SK-N-SH treated with all-trans-retinoic acid at 6 μM for 48 hours (cell line): ENCODE measurements at regions not wholly inside any gene's neighbourhood (a gene's known extent, or its start where the extent isn't known, plus 50 kb on each side); places are given as distances from the start of the nearest gene placed in this dataset.

Experiments
- ATAC-seq: fragments of 200-7000 bp; cut with Tn5 transposase; 3 replicates; pipeline ENCODE4 v1.9.1; 2020; ENCODE audit warnings: mild to moderate bottlenecking, moderate library complexity
- ARNTL ChIP-seq: fragments of 450-650 bp; formaldehyde crosslinking; IDR thresholded peaks from 2 replicates; pipeline ENCODE4 v1.5.0; 2020; ENCODE audit warnings: low read depth, mild to moderate bottlenecking, moderate library complexity, borderline replicate concordance
- BACH2 ChIP-seq: fragments of 250-450 bp; sonication (Bioruptor Pico); IDR thresholded peaks from 2 replicates; pipeline ENCODE4 v1.9.0; 2021; ENCODE audit warnings: mild to moderate bottlenecking, borderline replicate concordance
- CSDC2 ChIP-seq: fragments of 250-450 bp; sonication (Bioruptor Pico); IDR thresholded peaks from 2 replicates; pipeline ENCODE4 v1.5.0; 2020; ENCODE audit warnings: mild to moderate bottlenecking, moderate library complexity
- ESRRG ChIP-seq: fragments of 250-450 bp; sonication (Bioruptor Pico); IDR thresholded peaks from 2 replicates; pipeline ENCODE4 v1.6.1; 2021; ENCODE audit warnings: mild to moderate bottlenecking
- GLIS3 ChIP-seq: fragments of 250-450 bp; sonication (Bioruptor Pico); IDR thresholded peaks from 2 replicates; pipeline ENCODE4 v1.5.0; 2020; ENCODE audit warnings: mild to moderate bottlenecking, moderate library complexity
- ISL1 ChIP-seq: fragments of 250-450 bp; sonication (Bioruptor Pico); IDR thresholded peaks from 2 replicates; pipeline ENCODE4 v2.1.2; 2022; ENCODE audit warnings: mild to moderate bottlenecking, moderate library complexity
- OSR1 ChIP-seq: fragments of 250-450 bp; sonication (Bioruptor Pico); IDR thresholded peaks from 2 replicates; pipeline ENCODE4 v1.8.0; 2022; ENCODE audit warnings: moderate library complexity, mild to moderate bottlenecking, inconsistent platforms
- PPARA ChIP-seq: fragments of 250-450 bp; sonication (Bioruptor Pico); IDR thresholded peaks from 2 replicates; pipeline ENCODE4 v1.5.0; 2020; ENCODE audit warnings: mild to moderate bottlenecking, borderline replicate concordance
- RARB ChIP-seq: fragments of 250-450 bp; sonication (Bioruptor Pico); IDR thresholded peaks from 2 replicates; pipeline ENCODE4 v1.8.0; 2021; ENCODE audit warnings: mild to moderate bottlenecking, moderate library complexity
- SNAI2 ChIP-seq: fragments of 250-450 bp; sonication (Bioruptor Pico); IDR thresholded peaks from 2 replicates; pipeline ENCODE4 v1.5.0; 2020; ENCODE audit warnings: mild to moderate bottlenecking, moderate library complexity
- TCF4 ChIP-seq: fragments of 250-450 bp; sonication (Bioruptor Pico); IDR thresholded peaks from 2 replicates; pipeline ENCODE4 v1.8.0; 2021; ENCODE audit warnings: mild to moderate bottlenecking, moderate library complexity, borderline replicate concordance
- TOX ChIP-seq: fragments of 250-450 bp; sonication (Bioruptor Pico); IDR thresholded peaks from 2 replicates; pipeline ENCODE4 v1.8.0; 2021; ENCODE audit warnings: mild to moderate bottlenecking, moderate library complexity, borderline replicate concordance
- ZC3H10 ChIP-seq: fragments of 250-450 bp; sonication (Bioruptor Pico); IDR thresholded peaks from 2 replicates; pipeline ENCODE4 v1.5.1; 2021; ENCODE audit warnings: mild to moderate bottlenecking, moderate library complexity
- ZFP3 ChIP-seq: fragments of 250-450 bp; sonication (Bioruptor Pico); IDR thresholded peaks from 2 replicates; pipeline ENCODE4 v1.5.0; 2020; ENCODE audit warnings: mild to moderate bottlenecking, moderate library complexity
- ZFP30 ChIP-seq: fragments of 450-650 bp; formaldehyde crosslinking; IDR thresholded peaks from 2 replicates; pipeline ENCODE4 v1.5.0; 2022; ENCODE audit warnings: mild to moderate bottlenecking, moderate library complexity
- ZNF70 ChIP-seq: fragments of 450-650 bp; formaldehyde crosslinking; IDR thresholded peaks from 2 replicates; pipeline ENCODE4 v1.5.0; 2020; ENCODE audit warnings: mild to moderate bottlenecking, moderate library complexity
- ZNF8 ChIP-seq: fragments of 450-650 bp; formaldehyde crosslinking; IDR thresholded peaks from 2 replicates; pipeline ENCODE4 v1.5.0; 2020; ENCODE audit warnings: mild to moderate bottlenecking, moderate library complexity
- TF ChIP-seq, protein P1 (sequence below): fragments of 250-450 bp; sonication (Bioruptor Pico); IDR thresholded peaks from 2 replicates; pipeline ENCODE4 v1.8.0; 2021; ENCODE audit warnings: low read depth, mild to moderate bottlenecking, moderate library complexity, borderline replicate concordance
- TF ChIP-seq, protein P2 (sequence below): fragments of 250-450 bp; sonication (Bioruptor Pico); IDR thresholded peaks from 2 replicates; pipeline ENCODE4 v1.5.1; 2021; ENCODE audit warnings: mild to moderate bottlenecking, moderate library complexity
- TF ChIP-seq, protein P3 (sequence below): fragments of 250-450 bp; sonication (Bioruptor Pico); IDR thresholded peaks from 2 replicates; pipeline ENCODE4 v1.5.0; 2020; ENCODE audit warnings: mild to moderate bottlenecking, moderate library complexity
- TF ChIP-seq, protein P4 (sequence below): fragments of 250-450 bp; sonication (Bioruptor Pico); IDR thresholded peaks from 2 replicates; pipeline ENCODE4 v1.8.0; 2020; ENCODE audit warnings: mild to moderate bottlenecking, moderate library complexity, borderline replicate concordance
- TF ChIP-seq, protein P5 (sequence below): fragments of 250-450 bp; sonication (Bioruptor Pico); IDR thresholded peaks from 2 replicates; pipeline ENCODE4 v1.5.1; 2020; ENCODE audit warnings: low read depth, mild to moderate bottlenecking, moderate library complexity

DNA sequence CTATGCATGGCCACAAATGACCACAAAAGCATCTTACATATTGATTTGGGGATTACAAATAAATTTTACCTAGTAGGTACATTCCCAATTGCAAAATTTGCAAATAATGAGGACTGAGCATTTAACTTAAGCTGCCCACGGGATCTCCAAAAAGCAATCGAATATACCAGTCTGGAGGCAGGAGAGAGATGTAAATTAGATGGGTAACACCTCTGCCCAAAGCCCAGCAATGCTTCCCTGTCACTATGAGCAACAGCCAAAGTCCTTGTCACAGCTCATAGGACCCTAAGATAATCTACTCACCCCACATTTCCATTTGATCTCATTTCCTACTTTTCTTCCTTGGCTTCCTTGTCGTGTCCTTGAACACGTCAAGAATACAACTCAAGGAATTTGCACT is 172.2 kb downstream of the SUCLG1 start:
- no peak for TF ChIP-seq ZNF8 (CRISPR knock-in tag)
- no peak for TF ChIP-seq ZNF70 (CRISPR knock-in tag)
- TF ChIP-seq SNAI2: no peak
- TF ChIP-seq BACH2 (CRISPR knock-in tag): no peak
- no peak for TF ChIP-seq PPARA (CRISPR knock-in tag)
- TF ChIP-seq ZFP30 (CRISPR knock-in tag): no peak
- TF ChIP-seq, protein P1, sequence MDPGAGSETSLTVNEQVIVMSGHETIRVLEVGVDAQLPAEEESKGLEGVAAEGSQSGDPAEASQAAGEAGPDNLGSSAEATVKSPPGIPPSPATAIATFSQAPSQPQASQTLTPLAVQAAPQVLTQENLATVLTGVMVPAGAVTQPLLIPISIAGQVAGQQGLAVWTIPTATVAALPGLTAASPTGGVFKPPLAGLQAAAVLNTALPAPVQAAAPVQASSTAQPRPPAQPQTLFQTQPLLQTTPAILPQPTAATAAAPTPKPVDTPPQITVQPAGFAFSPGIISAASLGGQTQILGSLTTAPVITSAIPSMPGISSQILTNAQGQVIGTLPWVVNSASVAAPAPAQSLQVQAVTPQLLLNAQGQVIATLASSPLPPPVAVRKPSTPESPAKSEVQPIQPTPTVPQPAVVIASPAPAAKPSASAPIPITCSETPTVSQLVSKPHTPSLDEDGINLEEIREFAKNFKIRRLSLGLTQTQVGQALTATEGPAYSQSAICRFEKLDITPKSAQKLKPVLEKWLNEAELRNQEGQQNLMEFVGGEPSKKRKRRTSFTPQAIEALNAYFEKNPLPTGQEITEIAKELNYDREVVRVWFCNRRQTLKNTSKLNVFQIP (CRISPR knock-in tag): no peak
- TF ChIP-seq, protein P2, sequence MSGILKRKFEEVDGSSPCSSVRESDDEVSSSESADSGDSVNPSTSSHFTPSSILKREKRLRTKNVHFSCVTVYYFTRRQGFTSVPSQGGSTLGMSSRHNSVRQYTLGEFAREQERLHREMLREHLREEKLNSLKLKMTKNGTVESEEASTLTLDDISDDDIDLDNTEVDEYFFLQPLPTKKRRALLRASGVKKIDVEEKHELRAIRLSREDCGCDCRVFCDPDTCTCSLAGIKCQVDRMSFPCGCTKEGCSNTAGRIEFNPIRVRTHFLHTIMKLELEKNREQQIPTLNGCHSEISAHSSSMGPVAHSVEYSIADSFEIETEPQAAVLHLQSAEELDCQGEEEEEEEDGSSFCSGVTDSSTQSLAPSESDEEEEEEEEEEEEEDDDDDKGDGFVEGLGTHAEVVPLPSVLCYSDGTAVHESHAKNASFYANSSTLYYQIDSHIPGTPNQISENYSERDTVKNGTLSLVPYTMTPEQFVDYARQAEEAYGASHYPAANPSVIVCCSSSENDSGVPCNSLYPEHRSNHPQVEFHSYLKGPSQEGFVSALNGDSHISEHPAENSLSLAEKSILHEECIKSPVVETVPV (CRISPR knock-in tag): no peak
- TF ChIP-seq ARNTL (CRISPR knock-in tag): no peak
- no peak for TF ChIP-seq ZC3H10 (CRISPR knock-in tag)
- TF ChIP-seq TOX (CRISPR knock-in tag): no peak
- no peak for TF ChIP-seq ESRRG (CRISPR knock-in tag)
- no peak for TF ChIP-seq ISL1 (CRISPR knock-in tag)
- TF ChIP-seq TCF4 (CRISPR knock-in tag): no peak
- TF ChIP-seq GLIS3 (CRISPR knock-in tag): no peak
- TF ChIP-seq, protein P3, sequence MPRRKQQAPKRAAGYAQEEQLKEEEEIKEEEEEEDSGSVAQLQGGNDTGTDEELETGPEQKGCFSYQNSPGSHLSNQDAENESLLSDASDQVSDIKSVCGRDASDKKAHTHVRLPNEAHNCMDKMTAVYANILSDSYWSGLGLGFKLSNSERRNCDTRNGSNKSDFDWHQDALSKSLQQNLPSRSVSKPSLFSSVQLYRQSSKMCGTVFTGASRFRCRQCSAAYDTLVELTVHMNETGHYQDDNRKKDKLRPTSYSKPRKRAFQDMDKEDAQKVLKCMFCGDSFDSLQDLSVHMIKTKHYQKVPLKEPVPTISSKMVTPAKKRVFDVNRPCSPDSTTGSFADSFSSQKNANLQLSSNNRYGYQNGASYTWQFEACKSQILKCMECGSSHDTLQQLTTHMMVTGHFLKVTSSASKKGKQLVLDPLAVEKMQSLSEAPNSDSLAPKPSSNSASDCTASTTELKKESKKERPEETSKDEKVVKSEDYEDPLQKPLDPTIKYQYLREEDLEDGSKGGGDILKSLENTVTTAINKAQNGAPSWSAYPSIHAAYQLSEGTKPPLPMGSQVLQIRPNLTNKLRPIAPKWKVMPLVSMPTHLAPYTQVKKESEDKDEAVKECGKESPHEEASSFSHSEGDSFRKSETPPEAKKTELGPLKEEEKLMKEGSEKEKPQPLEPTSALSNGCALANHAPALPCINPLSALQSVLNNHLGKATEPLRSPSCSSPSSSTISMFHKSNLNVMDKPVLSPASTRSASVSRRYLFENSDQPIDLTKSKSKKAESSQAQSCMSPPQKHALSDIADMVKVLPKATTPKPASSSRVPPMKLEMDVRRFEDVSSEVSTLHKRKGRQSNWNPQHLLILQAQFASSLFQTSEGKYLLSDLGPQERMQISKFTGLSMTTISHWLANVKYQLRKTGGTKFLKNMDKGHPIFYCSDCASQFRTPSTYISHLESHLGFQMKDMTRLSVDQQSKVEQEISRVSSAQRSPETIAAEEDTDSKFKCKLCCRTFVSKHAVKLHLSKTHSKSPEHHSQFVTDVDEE (CRISPR knock-in tag): no peak
- ATAC-seq: no peak

DNA sequence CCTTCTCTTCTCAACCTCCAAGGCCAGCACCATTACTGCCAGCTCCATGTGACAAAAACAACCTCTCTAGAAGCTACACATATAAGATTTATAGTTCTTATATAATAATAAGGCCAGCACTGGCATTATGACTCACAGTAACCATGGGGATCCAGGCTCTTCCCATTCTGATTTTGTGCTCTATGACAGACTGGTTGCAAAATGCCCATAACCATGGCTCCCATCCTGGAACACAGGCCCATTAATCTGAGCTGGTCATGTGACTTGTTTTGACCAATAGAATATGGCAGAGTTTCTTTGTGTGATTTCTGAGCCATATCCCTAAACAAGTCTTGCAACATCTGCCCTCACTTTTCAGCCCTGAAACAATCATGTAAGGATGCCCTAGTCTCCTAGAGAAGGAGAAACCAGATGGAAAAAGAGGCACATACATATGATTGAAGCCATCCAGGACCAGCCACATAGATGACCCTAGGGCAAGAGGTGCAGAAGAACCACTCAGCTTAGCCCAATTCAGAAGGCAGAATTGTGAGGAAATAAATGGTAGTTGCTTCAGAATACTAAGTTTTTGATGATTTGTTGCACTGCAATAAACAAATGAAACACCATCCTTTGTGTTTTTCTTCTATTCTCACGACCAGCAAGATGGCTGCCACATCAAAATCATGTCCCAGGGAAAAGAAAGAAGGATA is 173.9 kb downstream of the SUCLG1 start:
- TF ChIP-seq ISL1 (CRISPR knock-in tag): no peak
- no peak for ATAC-seq

DNA sequence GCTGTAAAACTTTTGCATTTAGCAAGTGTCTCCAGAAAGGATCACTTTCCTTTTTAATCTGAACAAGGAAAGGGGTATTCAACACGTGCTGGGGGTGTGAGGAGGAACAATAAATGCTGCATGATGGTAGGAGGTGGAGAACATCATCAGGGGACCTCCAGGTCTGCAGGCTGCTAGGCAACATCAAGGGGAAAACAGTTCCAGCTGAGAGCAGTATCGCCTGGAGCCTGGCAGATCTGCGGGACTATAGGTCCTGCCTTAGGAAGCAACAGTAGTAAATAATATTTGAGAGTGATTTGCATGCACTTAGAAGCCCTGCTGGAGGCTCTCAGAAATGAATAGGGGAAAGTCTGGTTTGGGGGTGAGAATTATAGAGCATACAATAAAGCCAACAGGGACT is 175.6 kb downstream of the SUCLG1 start:
- ATAC-seq: no peak
- no peak for TF ChIP-seq ZNF8 (CRISPR knock-in tag)
- no peak for TF ChIP-seq RARB (CRISPR knock-in tag)
- no peak for TF ChIP-seq ISL1 (CRISPR knock-in tag)
- TF ChIP-seq, protein P3 (CRISPR knock-in tag): no peak

DNA sequence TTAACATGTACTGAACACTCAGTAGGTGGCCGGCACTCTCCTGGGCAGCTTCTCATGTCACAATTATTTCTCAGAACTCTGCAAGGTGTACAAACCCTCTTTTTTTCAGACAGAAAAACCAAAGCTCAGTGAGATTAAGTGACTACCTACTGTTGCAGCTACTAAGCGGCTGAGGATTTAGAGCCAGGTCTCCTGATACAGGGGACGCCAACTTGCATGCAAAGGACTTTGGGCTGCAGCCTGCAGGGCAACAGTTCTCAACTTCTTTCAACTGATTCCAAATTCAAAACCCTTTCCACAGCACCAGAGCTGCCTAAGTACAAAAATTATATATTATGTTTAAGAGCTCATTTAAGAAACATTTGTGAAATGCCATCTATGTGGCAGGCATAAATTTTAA is 177.6 kb downstream of the SUCLG1 start:
- TF ChIP-seq, protein P4, sequence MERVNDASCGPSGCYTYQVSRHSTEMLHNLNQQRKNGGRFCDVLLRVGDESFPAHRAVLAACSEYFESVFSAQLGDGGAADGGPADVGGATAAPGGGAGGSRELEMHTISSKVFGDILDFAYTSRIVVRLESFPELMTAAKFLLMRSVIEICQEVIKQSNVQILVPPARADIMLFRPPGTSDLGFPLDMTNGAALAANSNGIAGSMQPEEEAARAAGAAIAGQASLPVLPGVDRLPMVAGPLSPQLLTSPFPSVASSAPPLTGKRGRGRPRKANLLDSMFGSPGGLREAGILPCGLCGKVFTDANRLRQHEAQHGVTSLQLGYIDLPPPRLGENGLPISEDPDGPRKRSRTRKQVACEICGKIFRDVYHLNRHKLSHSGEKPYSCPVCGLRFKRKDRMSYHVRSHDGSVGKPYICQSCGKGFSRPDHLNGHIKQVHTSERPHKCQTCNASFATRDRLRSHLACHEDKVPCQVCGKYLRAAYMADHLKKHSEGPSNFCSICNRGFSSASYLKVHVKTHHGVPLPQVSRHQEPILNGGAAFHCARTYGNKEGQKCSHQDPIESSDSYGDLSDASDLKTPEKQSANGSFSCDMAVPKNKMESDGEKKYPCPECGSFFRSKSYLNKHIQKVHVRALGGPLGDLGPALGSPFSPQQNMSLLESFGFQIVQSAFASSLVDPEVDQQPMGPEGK: no peak
- no peak for TF ChIP-seq OSR1 (CRISPR knock-in tag)
- TF ChIP-seq, protein P5, sequence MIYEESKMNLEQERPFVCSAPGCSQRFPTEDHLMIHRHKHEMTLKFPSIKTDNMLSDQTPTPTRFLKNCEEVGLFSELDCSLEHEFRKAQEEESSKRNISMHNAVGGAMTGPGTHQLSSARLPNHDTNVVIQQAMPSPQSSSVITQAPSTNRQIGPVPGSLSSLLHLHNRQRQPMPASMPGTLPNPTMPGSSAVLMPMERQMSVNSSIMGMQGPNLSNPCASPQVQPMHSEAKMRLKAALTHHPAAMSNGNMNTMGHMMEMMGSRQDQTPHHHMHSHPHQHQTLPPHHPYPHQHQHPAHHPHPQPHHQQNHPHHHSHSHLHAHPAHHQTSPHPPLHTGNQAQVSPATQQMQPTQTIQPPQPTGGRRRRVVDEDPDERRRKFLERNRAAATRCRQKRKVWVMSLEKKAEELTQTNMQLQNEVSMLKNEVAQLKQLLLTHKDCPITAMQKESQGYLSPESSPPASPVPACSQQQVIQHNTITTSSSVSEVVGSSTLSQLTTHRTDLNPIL: no peak
- TF ChIP-seq ZFP30 (CRISPR knock-in tag): no peak
- no peak for TF ChIP-seq ZFP3 (CRISPR knock-in tag)
- no peak for TF ChIP-seq BACH2 (CRISPR knock-in tag)
- TF ChIP-seq TCF4 (CRISPR knock-in tag): no peak
- TF ChIP-seq, protein P1 (CRISPR knock-in tag): no peak
- TF ChIP-seq CSDC2 (CRISPR knock-in tag): no peak
- no peak for TF ChIP-seq RARB (CRISPR knock-in tag)
- no peak for ATAC-seq
